HCT116 (cell line): ENCODE measurements at regions not wholly inside any gene's neighbourhood (a gene's known extent, or its start where the extent isn't known, plus 50 kb on each side); places are given as distances from the start of the nearest gene placed in this dataset.

Experiments
- CEBPB ChIP-seq: IDR thresholded peaks from 2 replicates; pipeline ENCODE4 v1.6.1; 2012; ENCODE audit warnings: low read depth
- CTCF ChIP-seq, 3 experiments: fragments of 200-600 bp in 1 of 3; sonication (generic) in 1 of 3; IDR thresholded peaks in 2 of 3; conservative IDR thresholded peaks in 1 of 3; 2 replicates each; pipeline ENCODE4 v1.5.1; 2012 to 2017; ENCODE audit warnings: low read depth in 2 of 3, low read length in 2 of 3, antibody characterized with exemption in 1 of 3, borderline replicate concordance in 1 of 3, control low read depth in 1 of 3, mild to moderate bottlenecking in 1 of 3, mixed read lengths in 1 of 3, mixed run types in 1 of 3, moderate library complexity in 1 of 3; ENCODE audit not compliant: insufficient read depth in 1 of 3
- EZH2 ChIP-seq: fragments of 200-600 bp; sonication (generic); IDR thresholded peaks from 2 replicates; pipeline ENCODE4 v1.6.1; 2017; ENCODE audit warnings: antibody characterized with exemption, mixed run types
- EZH2phosphoT487 ChIP-seq: fragments of 200-600 bp; IDR thresholded peaks from 2 replicates; pipeline ENCODE4 v1.6.1; 2018; ENCODE audit warnings: antibody characterized with exemption, borderline replicate concordance
- MAX ChIP-seq: IDR thresholded peaks from 2 replicates; pipeline ENCODE4 v1.6.1; 2012
- POLR2A ChIP-seq: IDR thresholded peaks from 2 replicates; pipeline ENCODE4 v1.7.0; 2011; ENCODE audit warnings: borderline replicate concordance; ENCODE audit not compliant: insufficient read depth, insufficient read length; ENCODE audit errors: extremely low read depth
- POLR2AphosphoS5 ChIP-seq: IDR thresholded peaks from 2 replicates; pipeline ENCODE4 v1.6.1; 2011; ENCODE audit warnings: mild to moderate bottlenecking, low read depth, low read length, moderate library complexity
- REST ChIP-seq: IDR thresholded peaks from 2 replicates; pipeline ENCODE4 v1.6.1; 2012; ENCODE audit warnings: low read depth
- SIN3A ChIP-seq: IDR thresholded peaks from 2 replicates; pipeline ENCODE4 v1.6.1; 2012; ENCODE audit warnings: low read depth
- SP1 ChIP-seq: IDR thresholded peaks from 2 replicates; pipeline ENCODE4 v1.6.1; 2012; ENCODE audit warnings: low read depth
- SRF ChIP-seq: IDR thresholded peaks from 2 replicates; pipeline ENCODE4 v1.6.1; 2012; ENCODE audit warnings: low read depth
- TCF7L2 ChIP-seq: IDR thresholded peaks from 2 replicates; pipeline ENCODE4 v1.7.0; 2011; ENCODE audit warnings: borderline replicate concordance, inconsistent platforms; ENCODE audit not compliant: insufficient read depth, insufficient read length; ENCODE audit errors: extremely low read depth
- ZNF274 ChIP-seq: fragments of 200-500 bp; sonication (Bioruptor generic); IDR thresholded peaks from 2 replicates; pipeline ENCODE4 v1.6.1; 2014; ENCODE audit warnings: mild to moderate bottlenecking, low read depth, low read length, inconsistent platforms

- TF ChIP-seq ZNF274 (no peak), CTCF (IDR thresholded peaks at IDR 0.05 in 2 of 3, conservative IDR thresholded peaks at IDR 0.05 in 1 of 3; ENCODE audit: borderline replicate concordance in 1 of 3, insufficient read depth in 1 of 3, low read depth in 2 of 3, low read length in 2 of 3) (no peak), EZH2 (no peak), POLR2A (no peak), CEBPB (no peak), SIN3A (no peak), MAX (no peak), POLR2AphosphoS5 (no peak), EZH2phosphoT487 (no peak), SRF (no peak), SP1 (no peak), TCF7L2 (no peak), REST (no peak)
Measured at GRCh38 chr4:24001486-24002329, 111.9 kb upstream of the PPARGC1A start.
